ENCODE measurements at regions not wholly inside any gene's neighbourhood (a gene's known extent, or its start where the extent isn't known, plus 50 kb on each side); places are given as distances from the start of the nearest gene placed in this dataset.

- TF ChIP-seq CTCF (IDR thresholded peaks at IDR 0.05; ENCODE audit: low read length) (no peak), EZH2 (IDR thresholded peaks at IDR 0.05; ENCODE audit: borderline replicate concordance, low read length) (no peak)
Measured at GRCh38 chr17:64767269-64767997, 105.3 kb upstream of the SMURF2 start.
